ENCODE measurements at regions not wholly inside any gene's neighbourhood (a gene's known extent, or its start where the extent isn't known, plus 50 kb on each side); places are given as distances from the start of the nearest gene placed in this dataset.

GRCh38 chr7:155217634-155218033 lies 80.0 kb upstream of the INSIG1 start:
- Histone ChIP-seq H3K4me3 (ENCODE audit: low read length in 2 of 2) (no peak overlapping the region), H3K27me3 (ENCODE audit: control insufficient read depth in 1 of 2, insufficient read depth in 2 of 2, low read length in 2 of 2) (peaks cover 15 to 25% of the 10 kb centered on the region in 2 donors), H3K9me3 (ENCODE audit: control insufficient read depth in 2 of 2, low read length in 2 of 2) (no peaks in the 10 kb centered on the region), H3K4me1 (ENCODE audit: control insufficient read depth, insufficient read depth, low read length) (peaks cover 4% of the 10 kb centered on the region), H3K9ac (ENCODE audit: low read length in 2 of 2) (no peak overlapping the region), H3K36me3 (ENCODE audit: control insufficient read depth in 2 of 2, insufficient read depth in 2 of 2, low read length in 2 of 2) (no peaks in the 10 kb centered on the region), H3K27ac (ENCODE audit: low read length) (no peak overlapping the region)

- Histone ChIP-seq H3K36me3 (ENCODE audit: control insufficient read depth in 2 of 2, insufficient read depth in 2 of 2, low read length in 2 of 2) (no peaks in the 10 kb centered on the region), H3K4me1 (ENCODE audit: control insufficient read depth, insufficient read depth, low read length) (peaks cover 4% of the 10 kb centered on the region), H3K27me3 (ENCODE audit: control insufficient read depth in 1 of 2, insufficient read depth in 2 of 2, low read length in 2 of 2) (peaks cover 15 to 26% of the 10 kb centered on the region in 2 donors), H3K9me3 (ENCODE audit: control insufficient read depth in 2 of 2, low read length in 2 of 2) (no peaks in the 10 kb centered on the region), H3K4me3 (ENCODE audit: low read length in 2 of 2) (no peak overlapping the region), H3K27ac (ENCODE audit: low read length) (no peak overlapping the region), H3K9ac (ENCODE audit: low read length in 2 of 2) (no peak overlapping the region)
Observed at GRCh38 chr7:155218276-155219153, 79.2 kb upstream of the INSIG1 start.

- H3K4me1 ChIP-seq (ENCODE audit: control insufficient read depth, insufficient read depth, low read length) = peaks cover 3% of the 10 kb centered on the region
- H3K27me3 ChIP-seq (ENCODE audit: control insufficient read depth in 1 of 2, insufficient read depth in 2 of 2, low read length in 2 of 2) = peaks cover 11 to 21% of the 10 kb centered on the region in 2 donors
- H3K36me3 ChIP-seq (ENCODE audit: control insufficient read depth in 2 of 2, insufficient read depth in 2 of 2, low read length in 2 of 2) = no peaks in the 10 kb centered on the region
- H3K9me3 ChIP-seq (ENCODE audit: control insufficient read depth in 2 of 2, low read length in 2 of 2) = no peaks in the 10 kb centered on the region
- no peak overlapping the region for H3K9ac ChIP-seq (ENCODE audit: low read length in 2 of 2)
- H3K27ac ChIP-seq (ENCODE audit: low read length) = no peak overlapping the region
- no peak overlapping the region for H3K4me3 ChIP-seq (ENCODE audit: low read length in 2 of 2)
Observed at GRCh38 chr7:155219154-155219531, 78.5 kb upstream of the INSIG1 start.

- no peaks in the 10 kb centered on the region for H3K4me1 ChIP-seq (ENCODE audit: control insufficient read depth, insufficient read depth, low read length)
- H3K36me3 ChIP-seq (ENCODE audit: control insufficient read depth in 2 of 2, insufficient read depth in 2 of 2, low read length in 2 of 2) = no peaks in the 10 kb centered on the region
- H3K4me3 ChIP-seq (ENCODE audit: low read length in 2 of 2) = no peak overlapping the region
- no peak overlapping the region for H3K9ac ChIP-seq (ENCODE audit: low read length in 2 of 2)
- no peak overlapping the region for H3K27ac ChIP-seq (ENCODE audit: low read length)
- no peaks in the 10 kb centered on the region for H3K9me3 ChIP-seq (ENCODE audit: control insufficient read depth in 2 of 2, low read length in 2 of 2)
- H3K27me3 ChIP-seq (ENCODE audit: control insufficient read depth in 1 of 2, insufficient read depth in 2 of 2, low read length in 2 of 2) = peaks cover 3 to 13% of the 10 kb centered on the region in 2 donors
Observed at GRCh38 chr7:155219947-155220769, 77.5 kb upstream of the INSIG1 start.

GRCh38 chr7:155220903-155221302 lies 76.8 kb upstream of the INSIG1 start:
- Histone ChIP-seq H3K36me3 (ENCODE audit: control insufficient read depth in 2 of 2, insufficient read depth in 2 of 2, low read length in 2 of 2) (no peaks in the 10 kb centered on the region), H3K4me3 (ENCODE audit: low read length in 2 of 2) (no peak overlapping the region), H3K9me3 (ENCODE audit: control insufficient read depth in 2 of 2, low read length in 2 of 2) (no peaks in the 10 kb centered on the region), H3K9ac (ENCODE audit: low read length in 2 of 2) (no peak overlapping the region), H3K27ac (ENCODE audit: low read length) (no peak overlapping the region), H3K27me3 (ENCODE audit: control insufficient read depth in 1 of 2, insufficient read depth in 2 of 2, low read length in 2 of 2) (peaks cover 3 to 13% of the 10 kb centered on the region in 2 donors), H3K4me1 (ENCODE audit: control insufficient read depth, insufficient read depth, low read length) (no peaks in the 10 kb centered on the region)

- Histone ChIP-seq H3K4me3 (ENCODE audit: low read length in 2 of 2) (no peak overlapping the region), H3K9me3 (ENCODE audit: control insufficient read depth in 2 of 2, low read length in 2 of 2) (no peaks in the 10 kb centered on the region), H3K9ac (ENCODE audit: low read length in 2 of 2) (no peak overlapping the region), H3K27ac (ENCODE audit: low read length) (no peak overlapping the region), H3K4me1 (ENCODE audit: control insufficient read depth, insufficient read depth, low read length) (no peaks in the 10 kb centered on the region), H3K36me3 (ENCODE audit: control insufficient read depth in 2 of 2, insufficient read depth in 2 of 2, low read length in 2 of 2) (no peaks in the 10 kb centered on the region), H3K27me3 (ENCODE audit: control insufficient read depth in 1 of 2, insufficient read depth in 2 of 2, low read length in 2 of 2) (peaks cover 3 to 13% of the 10 kb centered on the region in 2 donors)
Observed at GRCh38 chr7:155221547-155221946, 76.1 kb upstream of the INSIG1 start.

GRCh38 chr7:155222061-155222460 lies 75.6 kb upstream of the INSIG1 start:
- peaks cover 3 to 8% of the 10 kb centered on the region in 2 donors for H3K27me3 ChIP-seq (ENCODE audit: control insufficient read depth in 1 of 2, insufficient read depth in 2 of 2, low read length in 2 of 2)
- no peak overlapping the region for H3K27ac ChIP-seq (ENCODE audit: low read length)
- H3K4me3 ChIP-seq (ENCODE audit: low read length in 2 of 2) = no peak overlapping the region
- no peaks in the 10 kb centered on the region for H3K4me1 ChIP-seq (ENCODE audit: control insufficient read depth, insufficient read depth, low read length)
- no peaks in the 10 kb centered on the region for H3K9me3 ChIP-seq (ENCODE audit: control insufficient read depth in 2 of 2, low read length in 2 of 2)
- H3K36me3 ChIP-seq (ENCODE audit: control insufficient read depth in 2 of 2, insufficient read depth in 2 of 2, low read length in 2 of 2) = no peaks in the 10 kb centered on the region
- no peak overlapping the region for H3K9ac ChIP-seq (ENCODE audit: low read length in 2 of 2)

GRCh38 chr7:155222573-155222972 lies 75.1 kb upstream of the INSIG1 start:
- peaks cover 3 to 8% of the 10 kb centered on the region in 2 donors for H3K27me3 ChIP-seq (ENCODE audit: control insufficient read depth in 1 of 2, insufficient read depth in 2 of 2, low read length in 2 of 2)
- H3K9ac ChIP-seq (ENCODE audit: low read length in 2 of 2) = no peak overlapping the region
- no peak overlapping the region for H3K27ac ChIP-seq (ENCODE audit: low read length)
- H3K9me3 ChIP-seq (ENCODE audit: control insufficient read depth in 2 of 2, low read length in 2 of 2) = no peaks in the 10 kb centered on the region
- H3K4me3 ChIP-seq (ENCODE audit: low read length in 2 of 2) = no peak overlapping the region
- no peaks in the 10 kb centered on the region for H3K4me1 ChIP-seq (ENCODE audit: control insufficient read depth, insufficient read depth, low read length)
- no peaks in the 10 kb centered on the region for H3K36me3 ChIP-seq (ENCODE audit: control insufficient read depth in 2 of 2, insufficient read depth in 2 of 2, low read length in 2 of 2)

GRCh38 chr7:155223021-155223420 lies 74.7 kb upstream of the INSIG1 start:
- H3K9me3 ChIP-seq (ENCODE audit: control insufficient read depth in 2 of 2, low read length in 2 of 2) = no peaks in the 10 kb centered on the region
- no peak overlapping the region for H3K4me3 ChIP-seq (ENCODE audit: low read length in 2 of 2)
- no peak overlapping the region for H3K9ac ChIP-seq (ENCODE audit: low read length in 2 of 2)
- H3K27ac ChIP-seq (ENCODE audit: low read length) = no peak overlapping the region
- H3K27me3 ChIP-seq (ENCODE audit: control insufficient read depth in 1 of 2, insufficient read depth in 2 of 2, low read length in 2 of 2) = peaks cover 3 to 8% of the 10 kb centered on the region in 2 donors
- no peaks in the 10 kb centered on the region for H3K4me1 ChIP-seq (ENCODE audit: control insufficient read depth, insufficient read depth, low read length)
- no peaks in the 10 kb centered on the region for H3K36me3 ChIP-seq (ENCODE audit: control insufficient read depth in 2 of 2, insufficient read depth in 2 of 2, low read length in 2 of 2)

- no peaks in the 10 kb centered on the region for H3K36me3 ChIP-seq (ENCODE audit: control insufficient read depth in 2 of 2, insufficient read depth in 2 of 2, low read length in 2 of 2)
- H3K9ac ChIP-seq (ENCODE audit: low read length in 2 of 2) = no peak overlapping the region
- H3K27me3 ChIP-seq (ENCODE audit: control insufficient read depth in 1 of 2, insufficient read depth in 2 of 2, low read length in 2 of 2) = peaks cover 3 to 5% of the 10 kb centered on the region in 2 donors
- H3K4me1 ChIP-seq (ENCODE audit: control insufficient read depth, insufficient read depth, low read length) = no peaks in the 10 kb centered on the region
- H3K27ac ChIP-seq (ENCODE audit: low read length) = no peak overlapping the region
- H3K9me3 ChIP-seq (ENCODE audit: control insufficient read depth in 2 of 2, low read length in 2 of 2) = no peaks in the 10 kb centered on the region
- H3K4me3 ChIP-seq (ENCODE audit: low read length in 2 of 2) = no peak overlapping the region
Observed at GRCh38 chr7:155223503-155223902, 74.2 kb upstream of the INSIG1 start.

Data from stomach smooth muscle (tissue), 2 donors.